ENCODE measurements at regions not wholly inside any gene's neighbourhood (a gene's known extent, or its start where the extent isn't known, plus 50 kb on each side); places are given as distances from the start of the nearest gene placed in this dataset.

- no peak overlapping the region for H3K27ac ChIP-seq (ENCODE audit: low read depth, low read length)
- no peak overlapping the region for H3K4me3 ChIP-seq (ENCODE audit: low read length)
- H3K4me1 ChIP-seq (ENCODE audit: control insufficient read depth, insufficient read depth, low read length): no peaks in the 10 kb centered on the region
- H3K36me3 Mint-ChIP-seq (ENCODE audit: low read depth): no peaks in the 10 kb centered on the region
- TF ChIP-seq, protein P1, sequence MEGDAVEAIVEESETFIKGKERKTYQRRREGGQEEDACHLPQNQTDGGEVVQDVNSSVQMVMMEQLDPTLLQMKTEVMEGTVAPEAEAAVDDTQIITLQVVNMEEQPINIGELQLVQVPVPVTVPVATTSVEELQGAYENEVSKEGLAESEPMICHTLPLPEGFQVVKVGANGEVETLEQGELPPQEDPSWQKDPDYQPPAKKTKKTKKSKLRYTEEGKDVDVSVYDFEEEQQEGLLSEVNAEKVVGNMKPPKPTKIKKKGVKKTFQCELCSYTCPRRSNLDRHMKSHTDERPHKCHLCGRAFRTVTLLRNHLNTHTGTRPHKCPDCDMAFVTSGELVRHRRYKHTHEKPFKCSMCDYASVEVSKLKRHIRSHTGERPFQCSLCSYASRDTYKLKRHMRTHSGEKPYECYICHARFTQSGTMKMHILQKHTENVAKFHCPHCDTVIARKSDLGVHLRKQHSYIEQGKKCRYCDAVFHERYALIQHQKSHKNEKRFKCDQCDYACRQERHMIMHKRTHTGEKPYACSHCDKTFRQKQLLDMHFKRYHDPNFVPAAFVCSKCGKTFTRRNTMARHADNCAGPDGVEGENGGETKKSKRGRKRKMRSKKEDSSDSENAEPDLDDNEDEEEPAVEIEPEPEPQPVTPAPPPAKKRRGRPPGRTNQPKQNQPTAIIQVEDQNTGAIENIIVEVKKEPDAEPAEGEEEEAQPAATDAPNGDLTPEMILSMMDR (conservative IDR thresholded peaks at IDR 0.05): no peak
- no peak overlapping the region for H3K4me3 Mint-ChIP-seq
- H3K27me3 Mint-ChIP-seq (ENCODE audit: insufficient read depth): no peaks in the 10 kb centered on the region
- WGBS, 2 experiments (ENCODE audit: insufficient coverage in 1 of 2, insufficient read length in 1 of 2): 84 to 95% methylated on average over 7 to 11 of the region's 12 CpGs
- H3K9ac ChIP-seq (ENCODE audit: extremely low read depth, low read length, poor library complexity, severe bottlenecking): no peak overlapping the region
- no peaks in the 10 kb centered on the region for H3K4me1 Mint-ChIP-seq
- DNase-seq: no peak
- no peaks in the 10 kb centered on the region for H3K9me3 Mint-ChIP-seq
- no peaks in the 10 kb centered on the region for H3K36me3 ChIP-seq (ENCODE audit: control insufficient read depth, insufficient read depth, low read length)
- H3K9me3 ChIP-seq (ENCODE audit: control insufficient read depth, low read length): no peaks in the 10 kb centered on the region
- H3K27ac Mint-ChIP-seq: no peak overlapping the region
- H3K27me3 ChIP-seq (ENCODE audit: control insufficient read depth, insufficient read depth, low read length, poor library complexity, severe bottlenecking): no peaks in the 10 kb centered on the region
These were observed 324.7 kb downstream of the ETS1 start for GRCh38 chr11:128262463-128263345.

DNA sequence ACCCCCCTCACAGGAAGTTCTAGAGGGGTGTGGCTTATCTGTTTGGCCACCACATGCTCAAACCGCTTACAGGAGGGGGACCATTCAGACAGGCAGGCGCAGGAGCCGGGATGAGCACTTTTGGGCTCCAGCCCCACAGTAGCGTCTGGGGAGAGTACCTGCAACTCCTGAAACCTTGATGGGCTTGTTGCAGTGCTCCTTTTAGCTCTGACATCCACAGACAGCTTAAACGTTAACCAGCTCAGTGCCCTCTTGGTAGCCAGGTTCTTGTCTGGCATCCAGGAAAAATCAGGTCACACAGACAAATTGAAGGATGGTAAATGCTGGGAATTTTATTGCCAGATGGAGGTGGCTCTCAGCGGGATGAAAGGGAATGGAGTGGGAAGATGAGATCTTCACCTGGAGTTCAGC, 326.3 kb downstream of the ETS1 start:
- Histone ChIP-seq H3K36me3 (ENCODE audit: control insufficient read depth, insufficient read depth, low read length) (no peaks in the 10 kb centered on the region), H3K4me1 (ENCODE audit: control insufficient read depth, insufficient read depth, low read length) (no peaks in the 10 kb centered on the region), H3K27ac (ENCODE audit: low read depth, low read length) (no peak overlapping the region), H3K9ac (ENCODE audit: extremely low read depth, low read length, poor library complexity, severe bottlenecking) (no peak overlapping the region), H3K4me3 (ENCODE audit: low read length) (no peak overlapping the region), H3K27me3 (ENCODE audit: control insufficient read depth, insufficient read depth, low read length, poor library complexity, severe bottlenecking) (no peaks in the 10 kb centered on the region), H3K9me3 (ENCODE audit: control insufficient read depth, low read length) (no peaks in the 10 kb centered on the region)
- H3K36me3 Mint-ChIP-seq (ENCODE audit: low read depth): no peaks in the 10 kb centered on the region
- no peak overlapping the region for H3K27ac Mint-ChIP-seq
- no peak for DNase-seq
- TF ChIP-seq, protein P1 (conservative IDR thresholded peaks at IDR 0.05): no peak
- 73 to 78% methylated on average over 5 to 6 of the region's 6 CpGs for WGBS, 2 experiments (ENCODE audit: insufficient coverage in 1 of 2, insufficient read length in 1 of 2)
- H3K27me3 Mint-ChIP-seq (ENCODE audit: insufficient read depth): no peaks in the 10 kb centered on the region
- no peaks in the 10 kb centered on the region for H3K9me3 Mint-ChIP-seq
- no peak overlapping the region for H3K4me3 Mint-ChIP-seq
- H3K4me1 Mint-ChIP-seq: no peaks in the 10 kb centered on the region

- Mint-ChIP-seq H3K9me3 (no peaks in the 10 kb centered on the region), H3K27me3 (ENCODE audit: insufficient read depth) (no peaks in the 10 kb centered on the region), H3K36me3 (ENCODE audit: low read depth) (no peaks in the 10 kb centered on the region), H3K4me3 (no peak overlapping the region), H3K27ac (no peak overlapping the region), H3K4me1 (no peaks in the 10 kb centered on the region)
- Histone ChIP-seq H3K27ac (ENCODE audit: low read depth, low read length) (no peak overlapping the region), H3K9me3 (ENCODE audit: control insufficient read depth, low read length) (no peaks in the 10 kb centered on the region), H3K27me3 (ENCODE audit: control insufficient read depth, insufficient read depth, low read length, poor library complexity, severe bottlenecking) (no peaks in the 10 kb centered on the region), H3K4me3 (ENCODE audit: low read length) (no peak overlapping the region), H3K4me1 (ENCODE audit: control insufficient read depth, insufficient read depth, low read length) (no peaks in the 10 kb centered on the region), H3K9ac (ENCODE audit: extremely low read depth, low read length, poor library complexity, severe bottlenecking) (no peak overlapping the region), H3K36me3 (ENCODE audit: control insufficient read depth, insufficient read depth, low read length) (no peaks in the 10 kb centered on the region)
- WGBS, 2 experiments (ENCODE audit: insufficient coverage in 1 of 2, insufficient read length in 1 of 2): 87 to 93% methylated on average over 1 to 3 of the region's 3 CpGs
- TF ChIP-seq, protein P1 (conservative IDR thresholded peaks at IDR 0.05): no peak
- DNase-seq: no peak
These were observed 327.0 kb downstream of the ETS1 start for GRCh38 chr11:128260398-128260797.
